ENCODE measurements at regions not wholly inside any gene's neighbourhood (a gene's known extent, or its start where the extent isn't known, plus 50 kb on each side); places are given as distances from the start of the nearest gene placed in this dataset.

DNA sequence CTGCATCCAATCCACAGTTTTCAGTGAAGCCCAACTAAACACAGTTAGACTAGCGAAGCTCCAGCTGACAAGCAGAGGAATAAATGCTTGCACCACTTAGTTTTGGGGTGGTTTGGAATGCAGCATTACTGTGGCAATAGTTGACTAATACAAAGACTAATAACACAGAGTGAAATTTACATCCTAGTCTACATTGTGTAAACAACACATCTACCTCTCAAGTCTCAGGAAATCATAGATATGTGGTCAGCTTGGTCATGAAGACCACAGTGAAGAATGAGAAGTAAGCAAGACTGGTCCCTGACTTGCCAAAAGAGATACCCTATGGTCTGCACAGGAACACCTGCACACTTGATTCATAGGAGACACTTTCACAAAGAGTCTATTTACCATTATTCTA is 155.1 kb upstream of the TANK start:
- no peak for ATAC-seq

DNA sequence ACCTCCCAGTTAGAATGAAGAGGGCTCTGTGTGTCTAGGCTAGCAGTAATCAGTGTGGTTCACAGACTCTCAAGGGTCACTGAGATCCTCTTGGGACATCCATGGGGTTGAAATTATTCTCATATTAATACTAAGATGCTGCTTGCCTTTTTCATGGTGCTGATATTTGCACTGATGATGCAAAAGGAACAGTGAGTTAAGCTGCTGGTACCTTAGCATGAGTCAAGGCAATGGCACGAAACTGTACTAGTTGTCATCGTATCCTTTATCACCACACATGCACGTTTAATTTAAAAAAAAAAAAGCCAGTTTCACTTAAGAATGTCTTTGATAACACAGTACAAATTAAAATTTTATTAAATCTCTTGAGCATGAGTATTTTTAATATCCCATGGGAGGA is 151.9 kb upstream of the TANK start:
- ATAC-seq (no peak), DNase-seq (ENCODE audit: low spot score) (no peak)

More for the DNA sequence above, 155.1 kb upstream of the TANK start:
- intact Hi-C loops (cut with DNase I) = no loop called here
- DNase-seq (ENCODE audit: low spot score) = no peak

DNA sequence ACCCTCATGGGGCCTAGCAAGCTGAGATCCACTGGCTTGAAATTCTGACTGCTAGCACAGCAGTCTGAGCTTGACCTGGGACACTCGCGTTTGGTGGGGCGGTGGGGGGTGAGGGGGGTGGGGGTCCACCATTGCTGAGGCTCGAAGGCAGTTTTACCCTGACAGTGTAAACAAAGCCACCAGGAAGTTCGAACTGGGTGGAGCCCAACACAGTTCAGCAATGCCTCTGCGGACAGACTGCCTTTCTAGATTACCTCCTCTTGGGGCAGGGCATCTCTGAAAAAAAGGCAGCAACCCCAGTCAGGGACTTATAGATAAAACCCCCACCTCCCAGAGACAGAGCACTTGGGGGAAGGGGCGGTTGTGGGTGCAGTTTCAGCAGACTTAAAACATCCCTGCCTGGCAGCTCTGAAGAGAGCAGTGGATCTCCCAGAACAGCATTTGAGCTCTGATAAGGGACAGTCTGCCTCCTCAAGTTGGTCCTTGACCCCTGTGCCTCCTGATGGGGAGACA is 149.7 kb upstream of the TANK start:
- intact Hi-C loops (cut with DNase I) = no loop called here
- DNase-seq (ENCODE audit: low spot score) (no peak), ATAC-seq (no peak)

More for the DNA sequence above, 151.9 kb upstream of the TANK start:
- intact Hi-C loops (cut with DNase I) = no loop called here

DNA sequence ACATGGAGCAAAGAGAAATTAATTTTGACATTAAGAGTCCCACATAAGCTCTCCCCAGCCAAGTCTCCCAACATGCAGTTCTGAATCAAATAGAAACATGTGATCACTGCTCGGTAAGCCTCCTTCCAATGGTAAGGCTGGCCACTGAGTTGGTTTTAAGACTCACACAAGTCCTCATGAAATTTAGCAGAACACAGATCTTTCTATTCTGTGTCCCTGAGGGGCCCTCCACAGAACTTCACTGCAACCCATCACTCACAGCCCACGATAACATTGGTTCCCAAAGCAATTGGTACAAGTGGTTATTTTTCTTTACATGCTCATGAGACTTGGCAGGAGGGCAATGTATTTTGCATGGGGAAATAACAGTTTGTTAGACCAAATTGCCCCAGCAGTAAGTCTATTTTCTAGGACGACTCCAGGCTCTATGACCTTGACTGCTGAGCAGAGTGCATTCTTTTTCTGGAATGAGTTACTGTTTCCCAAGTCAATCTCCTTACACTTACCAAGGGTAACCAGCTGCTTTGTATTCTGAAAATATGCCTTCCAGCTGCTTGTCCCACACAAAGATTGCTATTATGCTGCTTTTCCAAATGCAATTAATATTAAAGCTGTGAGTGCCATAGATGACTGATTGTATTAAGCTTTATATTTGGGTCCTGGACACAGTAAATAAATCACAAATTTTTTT is 142.3 kb upstream of the TANK start:
- intact Hi-C loops (cut with DNase I) = no loop called here
- ATAC-seq (no peak), DNase-seq (ENCODE audit: low spot score) (no peak)

DNA sequence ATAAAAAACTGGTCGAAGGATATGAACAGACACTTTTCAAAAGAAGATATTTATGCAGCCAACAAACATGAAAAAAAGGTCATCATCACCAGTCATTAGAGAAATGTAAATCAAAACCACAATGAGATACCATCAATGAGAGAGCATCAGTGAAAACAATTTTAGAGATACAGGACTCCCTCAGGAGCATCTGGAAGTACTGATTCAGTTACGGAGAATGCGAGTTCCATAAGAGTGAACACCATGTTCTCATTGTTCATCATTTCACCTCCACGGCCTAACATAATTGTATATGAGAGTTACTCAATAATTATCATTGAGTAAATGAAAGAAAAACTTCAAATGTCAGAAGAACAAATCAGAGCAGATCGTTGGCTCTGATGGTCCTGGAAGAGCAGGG is 140.9 kb upstream of the TANK start:
- intact Hi-C loops (cut with DNase I) = no loop called here
- no peak for ATAC-seq
- no peak for DNase-seq (ENCODE audit: low spot score)

DNA sequence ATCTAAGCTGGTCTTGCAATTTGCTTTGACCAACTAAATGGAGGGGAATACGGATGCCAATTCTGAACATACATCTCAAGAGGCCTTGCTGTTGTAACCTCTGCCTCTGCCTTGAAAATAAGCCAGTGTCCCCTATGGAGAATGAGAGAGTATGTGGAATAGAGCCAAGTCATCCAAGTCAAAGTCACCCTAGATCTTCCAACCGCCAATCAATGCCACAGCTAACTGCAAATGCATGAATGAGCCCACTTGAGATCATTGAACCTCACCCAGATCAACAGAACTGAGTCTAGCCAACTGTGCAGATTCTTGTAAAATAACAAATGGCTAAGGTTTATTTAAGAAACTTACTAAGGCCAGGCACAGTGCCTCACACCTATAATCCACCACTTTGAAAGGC is 139.8 kb upstream of the TANK start:
- ATAC-seq (no peak), DNase-seq (ENCODE audit: low spot score) (no peak)
- intact Hi-C loops (cut with DNase I) = no loop called here

GRCh38 chr2:161028581-161028980 is 131.6 kb upstream of the TANK start:
- intact Hi-C loops (cut with DNase I) = no loop called here
- no peak for ATAC-seq

GRCh38 chr2:161029321-161029720 is 130.9 kb upstream of the TANK start:
- ATAC-seq (no peak), DNase-seq (ENCODE audit: low spot score) (no peak)
- intact Hi-C loops (cut with DNase I) = no loop called here

More at GRCh38 chr2:161028581-161028980, 131.6 kb upstream of the TANK start:
- DNase-seq (ENCODE audit: low spot score) = no peak

GRCh38 chr2:161030260-161031063 is 129.8 kb upstream of the TANK start:
- DNase-seq (ENCODE audit: low spot score) (no peak), ATAC-seq (peak; percentile 93)
- intact Hi-C loops (cut with DNase I) = no loop called here

DNA sequence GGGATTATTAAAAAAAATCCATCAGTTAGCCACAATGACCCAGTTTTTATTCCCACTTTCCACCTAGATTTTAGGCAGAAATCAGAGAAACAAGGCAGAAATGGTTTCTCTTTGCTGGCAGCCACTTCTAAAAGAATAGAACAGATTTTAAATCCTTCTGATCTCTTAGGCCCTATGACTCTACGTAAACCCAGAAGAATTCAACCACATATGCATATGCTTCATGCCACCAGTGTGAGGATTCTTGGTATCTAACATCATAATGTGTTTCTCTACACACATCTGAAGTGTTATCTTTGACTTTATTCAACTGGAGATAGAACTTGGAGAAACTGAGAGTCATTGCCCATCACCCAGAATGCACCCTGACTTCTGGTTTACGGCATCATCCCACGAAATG is 128.7 kb upstream of the TANK start:
- intact Hi-C loops (cut with DNase I) = no loop called here
- ATAC-seq = no peak

DNA sequence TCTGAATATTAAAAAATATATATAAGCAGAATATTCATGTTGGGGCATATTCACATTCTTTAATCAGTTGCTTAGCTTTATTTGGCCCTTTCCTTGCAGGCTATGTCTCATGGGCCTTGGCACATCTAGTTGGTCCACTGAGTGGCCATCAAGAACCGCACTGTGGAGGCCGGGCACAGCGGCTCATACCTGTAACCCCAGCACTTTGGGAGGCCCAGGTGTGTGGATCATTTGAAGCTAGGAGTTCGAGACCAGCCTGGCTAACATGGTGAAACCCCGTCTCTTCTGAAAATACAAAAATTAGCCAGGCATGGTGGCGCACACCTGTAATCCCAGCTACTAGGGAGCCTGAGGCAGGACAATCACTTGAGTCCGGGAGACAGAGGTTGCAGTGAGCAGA is 127.6 kb upstream of the TANK start:
- intact Hi-C loops (cut with DNase I) = no loop called here
- ATAC-seq (no peak), DNase-seq (ENCODE audit: low spot score) (no peak)

More for the DNA sequence above, 128.7 kb upstream of the TANK start:
- no peak for DNase-seq (ENCODE audit: low spot score)

GRCh38 chr2:161033059-161033660 is 127.1 kb upstream of the TANK start:
- ATAC-seq (no peak), DNase-seq (ENCODE audit: low spot score) (no peak)
- intact Hi-C loops (cut with DNase I) = no loop called here

DNA sequence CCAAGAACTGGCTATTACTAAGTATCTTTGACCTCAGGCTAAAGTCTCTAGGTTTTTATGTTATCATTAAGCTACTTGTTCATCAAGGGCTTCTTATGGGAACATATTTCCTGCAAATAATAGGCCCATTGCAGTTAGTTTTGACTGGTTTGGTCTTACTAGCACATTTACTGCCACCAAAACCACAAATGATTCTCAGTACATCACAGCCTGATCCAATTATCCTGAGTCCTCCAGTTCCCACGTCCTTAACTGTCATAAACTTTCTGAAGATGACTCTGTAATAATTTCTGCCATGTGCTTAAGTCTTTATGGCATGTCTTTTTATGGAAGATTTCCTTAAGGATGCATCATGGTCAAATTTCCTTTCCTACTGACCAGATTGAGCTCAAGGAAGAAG is 123.3 kb upstream of the TANK start:
- intact Hi-C loops (cut with DNase I) = no loop called here
- no peak for ATAC-seq
- no peak for DNase-seq (ENCODE audit: low spot score)

- intact Hi-C loops (cut with DNase I) = no loop called here
- DNase-seq (ENCODE audit: low spot score) (no peak), ATAC-seq (no peak)
Measured at GRCh38 chr2:161039071-161039470, 121.2 kb upstream of the TANK start.

- ATAC-seq = no peak
- no peak for DNase-seq (ENCODE audit: low spot score)
- intact Hi-C loops (cut with DNase I) = no loop called here
Measured at GRCh38 chr2:161041356-161041755, 118.9 kb upstream of the TANK start.

- no peak for ATAC-seq
- intact Hi-C loops (cut with DNase I) = no loop called here
- DNase-seq (ENCODE audit: low spot score) = no peak
Measured at GRCh38 chr2:161042990-161043625, 117.1 kb upstream of the TANK start.

GRCh38 chr2:161044095-161044865 is 115.9 kb upstream of the TANK start:
- no peak for DNase-seq (ENCODE audit: low spot score)
- peak; percentile 79 for ATAC-seq
- intact Hi-C loops (cut with DNase I) = no loop called here

DNA sequence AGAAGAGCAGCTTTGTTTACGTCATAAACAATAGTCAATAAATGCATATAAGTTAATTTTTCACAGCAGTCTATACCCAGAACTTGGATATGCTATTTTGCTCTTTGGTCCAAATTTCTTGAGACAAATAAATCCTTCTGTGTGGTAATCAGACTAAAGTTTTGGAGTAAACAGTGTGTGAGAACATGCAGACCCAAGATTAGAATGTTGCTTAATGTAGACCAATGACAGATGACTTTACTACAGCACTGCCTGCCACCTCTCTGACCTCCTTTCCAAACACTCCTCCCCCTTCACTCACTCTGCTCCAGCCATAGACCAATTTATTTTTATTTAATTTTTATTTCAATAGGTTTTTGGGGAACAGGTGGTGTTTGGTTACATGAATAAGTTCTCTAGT is 115.3 kb upstream of the TANK start:
- intact Hi-C loops (cut with DNase I) = no loop called here
- ATAC-seq (peak; percentile 85), DNase-seq (ENCODE audit: low spot score) (no peak)

- intact Hi-C loops (cut with DNase I) = no loop called here
- no peak for DNase-seq (ENCODE audit: low spot score)
- ATAC-seq = no peak
Measured at GRCh38 chr2:161045726-161046125, 114.5 kb upstream of the TANK start.
